Endothelial cell of umbilical vein (primary cell): ENCODE measurements at regions not wholly inside any gene's neighbourhood (a gene's known extent, or its start where the extent isn't known, plus 50 kb on each side); places are given as distances from the start of the nearest gene placed in this dataset.

Source experiments
- BruUV-seq: library from RNA; stranded (reverse); fragments of 400-500 nt; replicated peaks from 2 replicates; lab custom pipeline; 2021; lab: Mats Ljungman, UMichigan
- CTCF ChIA-PET: fragments of 300-600, 350-600 bp; sonication (Branson Sonifier 250); formaldehyde crosslinking; loops from one replicate; lab custom pipeline; 2021; ENCODE audit warnings: antibody characterized with exemption, inconsistent platforms; lab: Charles Lee
- POLR2A ChIA-PET: fragments of 300-600, 350-600 bp; sonication (Branson Sonifier 250); formaldehyde crosslinking; loops from one replicate; lab custom pipeline; 2021; ENCODE audit warnings: antibody characterized with exemption, inconsistent platforms; lab: Charles Lee
- DNase-seq: peaks from one replicate; pipeline ENCODE4 v3.0.0-alpha.2; 2011; ENCODE audit warnings: low read depth, low spot score
- FAIRE-seq: peaks from 2 replicates; lab custom pipeline; 2011; peaks lifted over from hg19 to GRCh38; lab: Jason Lieb, UNC
- H2AFZ ChIP-seq: 2 replicates; pipeline ENCODE4 v1.6.0; 2012; ENCODE audit warnings: low read depth, low read length, control low read depth, inconsistent platforms
- H3K27ac ChIP-seq: 2 replicates; pipeline ENCODE4 v1.5.1; 2011; ENCODE audit warnings: low read depth, mild to moderate bottlenecking, control low read depth, low read length, moderate library complexity; ENCODE audit not compliant: insufficient read depth
- H3K27me3 ChIP-seq, 2 experiments: 2 replicates each; pipeline versions ENCODE4 v1.6.0 to v1.6.1; 2011; ENCODE audit warnings: low read length in 2 of 2, mixed read lengths in 1 of 2; ENCODE audit not compliant: control insufficient read depth in 2 of 2, insufficient read depth in 2 of 2
- H3K36me3 ChIP-seq, 2 experiments: 2 replicates in 1 of 2; 3 replicates in 1 of 2; pipeline ENCODE4 v1.5.1; 2011; ENCODE audit warnings: low read length in 2 of 2, mild to moderate bottlenecking in 1 of 2, moderate library complexity in 1 of 2; ENCODE audit not compliant: control insufficient read depth in 2 of 2, insufficient read depth in 2 of 2; ENCODE audit errors: extremely low read depth in 1 of 2
- H3K4me1 ChIP-seq: 3 replicates; pipeline ENCODE4 v1.5.1; 2011; ENCODE audit warnings: mild to moderate bottlenecking, low read length; ENCODE audit not compliant: control insufficient read depth, insufficient read depth; ENCODE audit errors: extremely low read depth
- H3K4me2 ChIP-seq: 2 replicates; pipeline ENCODE4 v1.6.1; 2011; ENCODE audit warnings: low read length, control low read depth, mixed read lengths; ENCODE audit not compliant: insufficient read depth
- H3K4me3 ChIP-seq, 3 experiments: fragments of 200-600 bp in 1 of 3; sonication (generic), shearing (Covaris generic) in 1 of 3; replicated peaks in 1 of 3; 2 replicates each; pipeline ENCODE4 v1.5.1; 2011 to 2016; ENCODE audit warnings: control low read depth in 3 of 3, low read length in 3 of 3, mild to moderate bottlenecking in 2 of 3, inconsistent platforms in 1 of 3, low read depth in 1 of 3, moderate library complexity in 1 of 3; ENCODE audit not compliant: insufficient read depth in 1 of 3
- H3K79me2 ChIP-seq: 2 replicates; pipeline ENCODE4 v1.6.0; 2012; ENCODE audit warnings: low read length, inconsistent platforms; ENCODE audit not compliant: control insufficient read depth, insufficient read depth
- H3K9ac ChIP-seq: replicated peaks from 2 replicates; pipeline ENCODE3; 2011; ENCODE audit warnings: low read length, control low read depth; ENCODE audit not compliant: insufficient read depth; ENCODE audit errors: extremely low read depth
- H3K9me1 ChIP-seq: replicated peaks from 3 replicates; pipeline ENCODE4 v1.6.0; 2011; ENCODE audit warnings: mild to moderate bottlenecking, low read length; ENCODE audit not compliant: control insufficient read depth, insufficient read depth; ENCODE audit errors: extremely low read depth
- H3K9me3 ChIP-seq: replicated peaks from 2 replicates; pipeline ENCODE4 v1.5.1; 2012; ENCODE audit warnings: low read length, inconsistent platforms; ENCODE audit not compliant: control insufficient read depth, insufficient read depth
- H4K20me1 ChIP-seq: replicated peaks from 2 replicates; pipeline ENCODE3; 2011; ENCODE audit warnings: mild to moderate bottlenecking, low read length; ENCODE audit not compliant: control insufficient read depth, insufficient read depth; ENCODE audit errors: extremely low read depth
- CTCF ChIP-seq, 2 donors: IDR thresholded peaks; 1 replicate in 1 of 2; 2 replicates in 1 of 2; pipeline ENCODE4 v1.5.1; 2011; ENCODE audit warnings: low read length in 2 of 2, mild to moderate bottlenecking in 2 of 2, moderate library complexity in 2 of 2, control low read depth in 1 of 2, inconsistent platforms in 1 of 2, low read depth in 1 of 2; ENCODE audit not compliant: insufficient read depth in 1 of 2; ENCODE audit errors: extremely low read depth in 1 of 2
- EZH2 ChIP-seq: IDR thresholded peaks from 2 replicates; pipeline ENCODE4 v1.6.1; 2012; ENCODE audit warnings: borderline replicate concordance, low read depth, mild to moderate bottlenecking, moderate library complexity, low read length, inconsistent platforms; ENCODE audit not compliant: severe bottlenecking
- FOS ChIP-seq: IDR thresholded peaks from 2 replicates; pipeline ENCODE4 v1.6.1; 2011; ENCODE audit warnings: mild to moderate bottlenecking, low read length, moderate library complexity, borderline replicate concordance; ENCODE audit not compliant: insufficient read depth
- GATA2 ChIP-seq: IDR thresholded peaks from 2 replicates; pipeline ENCODE4 v1.7.0; 2011; ENCODE audit warnings: low read depth, mild to moderate bottlenecking, moderate library complexity, mixed read lengths, low read length; ENCODE audit not compliant: insufficient read length, insufficient read depth
- JUN ChIP-seq: IDR thresholded peaks from 2 replicates; pipeline ENCODE4 v1.6.1; 2011; ENCODE audit warnings: borderline replicate concordance, low read depth; ENCODE audit not compliant: insufficient read length, insufficient read depth
- MAX ChIP-seq: IDR thresholded peaks from 2 replicates; pipeline ENCODE4 v1.6.1; 2011; ENCODE audit not compliant: insufficient read depth, insufficient read length
- MYC ChIP-seq: IDR thresholded peaks from one replicate; pipeline ENCODE4 v1.6.1; 2011; ENCODE audit warnings: mild to moderate bottlenecking, low read depth, low read length
- POLR2A ChIP-seq: IDR thresholded peaks from 2 replicates; pipeline ENCODE4 v1.6.1; 2012; ENCODE audit warnings: low read depth, mild to moderate bottlenecking, control low read depth, low read length
- POLR2AphosphoS5 ChIP-seq: IDR thresholded peaks from 2 replicates; pipeline ENCODE4 v1.6.1; 2012; ENCODE audit warnings: low read depth, mild to moderate bottlenecking, control low read depth, low read length, moderate library complexity; ENCODE audit not compliant: insufficient read depth
- dilution Hi-C: fragments of 300-500 bp; cut with MboI; formaldehyde crosslinking; loops from one replicate; pipeline ENCODE4 v1.15.0; 2019; ENCODE audit warnings: low sequenced_read_pairs; ENCODE audit not compliant: extremely low pct_ligation_motif_present
- intact Hi-C: fragments of 100-400 bp; cut with micrococcal nuclease; formaldehyde crosslinking; loops from one replicate; pipeline ENCODE4 v1.10.0; 2022

- H3K9me3 ChIP-seq = peaks cover 9% of the 10 kb centered on the region
- no peaks in the 10 kb centered on the region for H3K36me3 ChIP-seq
- H2AFZ ChIP-seq = no peak overlapping the region
- H3K79me2 ChIP-seq = no peaks in the 10 kb centered on the region
- ChIA-PET POLR2A (no interaction called here), CTCF (no interaction called here)
- no TSS peak for BruUV-seq
- no peak overlapping the region for H3K4me3 ChIP-seq
- DNase-seq = no peak
- intact Hi-C loops (no loop called here), dilution Hi-C loops (no loop called here)
- H3K9me1 ChIP-seq = no peaks in the 10 kb centered on the region
- no peak for FAIRE-seq
- no peak overlapping the region for H3K4me2 ChIP-seq
- no peaks in the 10 kb centered on the region for H4K20me1 ChIP-seq
- H3K27ac ChIP-seq = no peak overlapping the region
- no peaks in the 10 kb centered on the region for H3K4me1 ChIP-seq
- H3K9ac ChIP-seq = no peak overlapping the region
- TF ChIP-seq MYC (no peak), EZH2 (no peak), FOS (no peak), POLR2A (no peak), MAX (no peak), GATA2 (no peak), POLR2AphosphoS5 (no peak), CTCF (IDR thresholded peaks at IDR 0.05; ENCODE audit: extremely low read depth in 1 of 2, insufficient read depth in 1 of 2, low read depth in 1 of 2, low read length in 2 of 2) (no peak), JUN (no peak)
- no peaks in the 10 kb centered on the region for H3K27me3 ChIP-seq
Measured at GRCh38 chr5:23613566-23613965, 106.2 kb downstream of the PRDM9 start.
